Loucy (cell line): ENCODE measurements at regions not wholly inside any gene's neighbourhood (a gene's known extent, or its start where the extent isn't known, plus 50 kb on each side); places are given as distances from the start of the nearest gene placed in this dataset.

ENCODE experiments used
- CTCF ChIP-seq: fragments of 200-600 bp; sonication (generic); conservative IDR thresholded peaks from 2 replicates; pipeline ENCODE4 v1.5.1; 2014; ENCODE audit warnings: mild to moderate bottlenecking, antibody characterized with exemption, low read length
- EZH2phosphoT487 ChIP-seq: fragments of 200-600 bp; IDR thresholded peaks from 2 replicates; pipeline ENCODE4 v1.6.1; 2018; ENCODE audit warnings: antibody characterized with exemption, mild to moderate bottlenecking, moderate library complexity, borderline replicate concordance

GRCh38 chr1:82604524-82604923 is 803.8 kb downstream of the ADGRL2 start:
- TF ChIP-seq CTCF (no peak), EZH2phosphoT487 (no peak)
